GM23338 (cell line): ENCODE measurements at regions not wholly inside any gene's neighbourhood (a gene's known extent, or its start where the extent isn't known, plus 50 kb on each side); places are given as distances from the start of the nearest gene placed in this dataset.

Source experiments
- CREB1 ChIP-seq: fragments of 250-450 bp; sonication (Bioruptor Pico); IDR thresholded peaks from 2 replicates; pipeline ENCODE4 v1.5.0; 2020; ENCODE audit warnings: low read depth, mild to moderate bottlenecking, moderate library complexity
- ETS1 ChIP-seq: IDR thresholded peaks from 2 replicates; pipeline ENCODE4 v1.6.1; 2016; ENCODE audit warnings: antibody characterized with exemption
- EZH2 ChIP-seq: fragments of 200-600 bp; sonication (generic); IDR thresholded peaks from one replicate; pipeline ENCODE4 v1.8.0; 2017; ENCODE audit warnings: antibody characterized with exemption, mild to moderate bottlenecking, low read depth; ENCODE audit not compliant: unreplicated experiment
- REST ChIP-seq: IDR thresholded peaks from one replicate; pipeline ENCODE4 v1.6.1; 2018; ENCODE audit warnings: antibody characterized with exemption; ENCODE audit not compliant: unreplicated experiment
- STAT1 ChIP-seq: IDR thresholded peaks from one replicate; pipeline ENCODE4 v1.6.1; 2016; ENCODE audit warnings: antibody characterized with exemption; ENCODE audit not compliant: unreplicated experiment
- ZNF114 ChIP-seq: fragments of 250-450 bp; sonication (Bioruptor Pico); IDR thresholded peaks from 2 replicates; pipeline ENCODE4 v1.5.0; 2020; ENCODE audit warnings: mild to moderate bottlenecking, moderate library complexity
- ZNF462 ChIP-seq: fragments of 250-450 bp; sonication (Bioruptor Pico); IDR thresholded peaks from 2 replicates; pipeline ENCODE4 v1.5.0; 2020; ENCODE audit warnings: mild to moderate bottlenecking, moderate library complexity

- TF ChIP-seq ZNF462 (CRISPR knock-in tag) (no peak), ETS1 (no peak), STAT1 (no peak), CREB1 (no peak), ZNF114 (no peak), REST (no peak), EZH2 (no peak)
Measured at GRCh38 chr11:76728778-76729177, 54.4 kb upstream of the TSKU start (continued).
